Spinal cord (tissue), 9 donors: ENCODE measurements at regions not wholly inside any gene's neighbourhood (a gene's known extent, or its start where the extent isn't known, plus 50 kb on each side); places are given as distances from the start of the nearest gene placed in this dataset.

Experiments used
- DNase-seq, 6 donors: peaks; one replicate each; pipeline versions ENCODE4 v3.0.0 to v3.0.0-alpha.2; 2013 to 2015; ENCODE audit warnings: low spot score in 6 of 6, low read depth in 4 of 6
- H3K27ac ChIP-seq: one replicate; pipeline ENCODE4 v1.5.1; 2013; ENCODE audit warnings: low read depth, low read length, control low read depth
- H3K27me3 ChIP-seq: one replicate; pipeline ENCODE4 v1.6.1; 2013; ENCODE audit warnings: low read length; ENCODE audit not compliant: control insufficient read depth, insufficient read depth
- H3K36me3 ChIP-seq: one replicate; pipeline ENCODE4 v1.6.1; 2013; ENCODE audit warnings: low read length; ENCODE audit not compliant: control insufficient read depth, insufficient read depth
- H3K4me1 ChIP-seq: one replicate; pipeline ENCODE4 v1.6.1; 2013; ENCODE audit warnings: low read length; ENCODE audit not compliant: control insufficient read depth, insufficient read depth
- H3K4me3 ChIP-seq: one replicate; pipeline ENCODE4 v1.5.1; 2013; ENCODE audit warnings: low read depth, low read length, control low read depth
- H3K9me3 ChIP-seq: one replicate; pipeline ENCODE4 v1.6.1; 2013; ENCODE audit warnings: low read length; ENCODE audit not compliant: control insufficient read depth, insufficient read depth
- WGBS: methylation state at CpG from one replicate; pipeline ENCODE4 v1.1.5; 2013; ENCODE audit warnings: missing lambda C conversion rate; ENCODE audit not compliant: insufficient coverage; 5-methylcytosine and 5-hydroxymethylcytosine counted together
- donor health status: healthy.

- WGBS, result no CpG with 5 or more reads among the region's 1 CpG
- Histone ChIP-seq H3K27ac (no peak overlapping the region), H3K4me1 (no peaks in the 10 kb centered on the region), H3K36me3 (no peaks in the 10 kb centered on the region), H3K4me3 (no peak overlapping the region), H3K9me3 (no peaks in the 10 kb centered on the region), H3K27me3 (no peaks in the 10 kb centered on the region)
- no peak for DNase-seq
Measured at GRCh38 chr7:94270772-94271171, 123.9 kb upstream of the COL1A2 start.

- H3K4me1 ChIP-seq, result no peaks in the 10 kb centered on the region
- no peak overlapping the region for H3K4me3 ChIP-seq
- H3K36me3 ChIP-seq, result no peaks in the 10 kb centered on the region
- H3K9me3 ChIP-seq, result no peaks in the 10 kb centered on the region
- H3K27ac ChIP-seq, result no peak overlapping the region
- no peaks in the 10 kb centered on the region for H3K27me3 ChIP-seq
- DNase-seq, result no peak
- WGBS, result 100% methylated on average over 1 of the region's 1 CpG
Measured at GRCh38 chr7:94272821-94273583, 121.7 kb upstream of the COL1A2 start.

DNA sequence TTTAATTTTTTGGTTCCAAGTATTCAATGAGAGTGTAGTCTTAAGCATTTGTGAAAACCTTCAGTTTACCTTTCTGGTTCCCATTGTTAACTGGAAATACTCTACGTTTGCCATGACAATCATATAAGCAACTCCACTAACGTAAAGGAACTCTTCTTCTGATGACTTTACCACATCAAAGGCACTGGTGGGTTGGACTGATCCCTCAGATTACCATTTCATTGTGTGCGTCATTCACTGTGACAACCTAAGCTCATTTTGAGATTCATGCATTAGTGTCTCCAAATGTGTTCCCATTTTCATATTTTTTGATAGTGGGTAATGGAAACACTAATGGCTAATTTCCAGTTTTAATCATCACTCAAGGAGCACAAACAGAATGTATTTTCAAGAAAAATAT is 119.9 kb upstream of the COL1A2 start:
- Histone ChIP-seq H3K9me3 (no peaks in the 10 kb centered on the region), H3K27ac (no peak overlapping the region), H3K36me3 (no peaks in the 10 kb centered on the region), H3K4me3 (no peak overlapping the region), H3K4me1 (no peaks in the 10 kb centered on the region), H3K27me3 (no peaks in the 10 kb centered on the region)
- no peak for DNase-seq
- 94% methylated on average over 2 of the region's 3 CpGs for WGBS

- no peaks in the 10 kb centered on the region for H3K36me3 ChIP-seq
- no peak overlapping the region for H3K4me3 ChIP-seq
- no peaks in the 10 kb centered on the region for H3K9me3 ChIP-seq
- H3K27me3 ChIP-seq, result no peaks in the 10 kb centered on the region
- peak in 2 of 6 donors; percentile 32 to 67 for DNase-seq
- H3K4me1 ChIP-seq, result no peaks in the 10 kb centered on the region
- H3K27ac ChIP-seq, result no peak overlapping the region
- 2% methylated on average over 4 of the region's 4 CpGs for WGBS
Measured at GRCh38 chr7:94276027-94276426, 118.7 kb upstream of the COL1A2 start.

DNA sequence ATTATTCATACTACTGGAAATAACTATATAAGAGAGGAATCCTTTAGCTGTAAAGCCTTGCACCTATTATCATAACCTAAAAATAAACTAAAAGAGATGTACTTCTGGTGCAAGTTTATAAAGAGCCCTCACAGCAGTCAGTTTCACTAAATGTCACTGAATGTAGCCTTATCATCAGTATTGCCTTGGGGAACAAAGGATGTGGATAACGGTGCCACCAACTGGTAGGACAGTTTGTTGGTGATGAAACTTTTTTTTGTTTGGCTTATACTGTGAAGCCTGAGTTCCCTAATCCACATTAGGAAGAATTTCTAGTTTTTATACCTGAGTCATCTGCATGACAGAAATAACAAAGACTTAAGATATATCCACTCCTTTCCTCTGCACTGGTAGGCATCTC is 117.9 kb upstream of the COL1A2 start:
- no peak overlapping the region for H3K4me3 ChIP-seq
- no CpG with 5 or more reads among the region's 1 CpG for WGBS
- no peaks in the 10 kb centered on the region for H3K36me3 ChIP-seq
- no peaks in the 10 kb centered on the region for H3K9me3 ChIP-seq
- DNase-seq, result no peak
- no peak overlapping the region for H3K27ac ChIP-seq
- no peaks in the 10 kb centered on the region for H3K4me1 ChIP-seq
- no peaks in the 10 kb centered on the region for H3K27me3 ChIP-seq

DNA sequence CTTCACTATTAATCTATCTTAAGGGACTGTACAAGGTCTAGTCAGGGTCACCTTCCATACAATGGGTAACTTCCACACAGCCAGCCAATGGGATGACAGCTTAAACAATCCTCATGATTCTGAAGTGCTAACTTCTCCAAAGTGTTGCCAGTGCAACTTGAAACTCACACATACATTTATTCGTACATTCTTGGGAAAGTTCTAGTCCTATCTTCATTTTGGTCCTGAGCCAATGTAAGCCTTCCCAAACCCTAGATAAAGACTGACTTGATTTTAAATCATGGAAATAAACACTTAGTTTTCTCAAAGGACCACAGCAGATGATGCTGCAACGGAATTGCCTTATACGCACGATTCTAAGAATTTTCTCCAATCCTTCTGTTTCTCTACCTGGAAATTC is 117.5 kb upstream of the COL1A2 start:
- H3K4me3 ChIP-seq, result no peak overlapping the region
- H3K36me3 ChIP-seq, result no peaks in the 10 kb centered on the region
- no peaks in the 10 kb centered on the region for H3K4me1 ChIP-seq
- H3K9me3 ChIP-seq, result no peaks in the 10 kb centered on the region
- H3K27ac ChIP-seq, result no peak overlapping the region
- no peak for DNase-seq
- no peaks in the 10 kb centered on the region for H3K27me3 ChIP-seq
- 85% methylated on average over 4 of the region's 4 CpGs for WGBS

- Histone ChIP-seq H3K9me3 (no peaks in the 10 kb centered on the region), H3K4me1 (no peaks in the 10 kb centered on the region), H3K27ac (no peak overlapping the region), H3K27me3 (no peaks in the 10 kb centered on the region), H3K36me3 (no peaks in the 10 kb centered on the region), H3K4me3 (no peak overlapping the region)
- peak in 1 of 6 donors; percentile 27 for DNase-seq
- 50% methylated on average over 1 of the region's 2 CpGs for WGBS
Measured at GRCh38 chr7:94280851-94281250, 113.8 kb upstream of the COL1A2 start.

DNA sequence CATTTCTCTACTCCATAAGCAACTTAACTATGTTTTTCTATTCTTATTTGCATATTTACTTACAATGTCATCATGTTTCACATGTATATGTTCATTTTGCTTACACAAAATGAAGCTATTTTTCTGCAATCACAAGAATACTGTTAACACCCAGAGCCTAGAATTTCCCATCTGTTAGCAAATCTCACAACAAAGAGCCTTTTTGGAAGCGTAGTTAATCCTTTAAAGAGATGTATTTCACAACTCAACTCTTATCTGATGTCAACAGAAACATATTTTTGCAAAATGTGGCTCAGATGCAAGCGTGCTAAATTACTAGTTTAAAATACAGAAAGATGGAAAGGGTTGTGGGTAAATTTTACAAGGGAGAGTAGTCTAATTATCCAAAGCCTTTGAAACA is 110.6 kb upstream of the COL1A2 start:
- WGBS, result no CpG with 5 or more reads among the region's 2 CpGs
- Histone ChIP-seq H3K9me3 (no peaks in the 10 kb centered on the region), H3K36me3 (no peaks in the 10 kb centered on the region), H3K27me3 (no peaks in the 10 kb centered on the region), H3K27ac (no peak overlapping the region), H3K4me1 (no peaks in the 10 kb centered on the region), H3K4me3 (no peak overlapping the region)
- peak in 2 of 6 donors; percentile 52 to 87 for DNase-seq

DNA sequence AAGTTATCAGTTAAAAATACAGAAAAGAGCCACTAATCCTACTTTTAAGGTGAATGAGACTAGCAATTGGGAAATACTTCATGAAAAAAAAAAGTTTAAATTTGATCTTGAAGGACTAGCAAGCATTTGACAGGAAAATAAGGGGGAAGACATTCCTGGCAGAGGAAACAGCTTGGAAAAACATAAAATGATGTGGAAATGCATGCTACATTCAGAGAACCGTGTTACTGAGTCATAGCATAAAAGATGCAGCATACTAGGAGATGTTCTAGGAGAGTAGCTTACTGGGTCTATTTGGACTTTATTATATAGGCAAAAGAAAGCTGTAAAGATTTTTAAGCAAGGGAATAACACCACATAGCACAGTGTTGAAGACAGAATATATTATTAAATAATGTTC is 108.6 kb upstream of the COL1A2 start:
- WGBS, result no CpG with 5 or more reads among the region's 1 CpG
- Histone ChIP-seq H3K27ac (no peak overlapping the region), H3K36me3 (no peaks in the 10 kb centered on the region), H3K4me1 (no peaks in the 10 kb centered on the region), H3K27me3 (no peaks in the 10 kb centered on the region), H3K4me3 (no peak overlapping the region), H3K9me3 (no peaks in the 10 kb centered on the region)
- no peak for DNase-seq

GRCh38 chr7:94288096-94288495 is 106.6 kb upstream of the COL1A2 start:
- no peak for DNase-seq
- H3K9me3 ChIP-seq, result no peaks in the 10 kb centered on the region
- no CpG with 5 or more reads among the region's 1 CpG for WGBS

More at GRCh38 chr7:94288096-94288495, 106.6 kb upstream of the COL1A2 start:
- Histone ChIP-seq H3K4me1 (no peaks in the 10 kb centered on the region), H3K4me3 (no peak overlapping the region), H3K27me3 (no peaks in the 10 kb centered on the region), H3K27ac (no peak overlapping the region), H3K36me3 (no peaks in the 10 kb centered on the region)
